HepG2 (cell line): ENCODE measurements at regions not wholly inside any gene's neighbourhood (a gene's known extent, or its start where the extent isn't known, plus 50 kb on each side); places are given as distances from the start of the nearest gene placed in this dataset.

ENCODE experiments used
- HMG20B ChIP-seq: conservative IDR thresholded peaks from 2 replicates; pipeline ENCODE4 v1.6.1; 2016; ENCODE audit warnings: missing genetic modification reagents, missing compliant biosample characterization
- KDM2A ChIP-seq: sonication (generic); formaldehyde crosslinking; IDR thresholded peaks from 2 replicates; pipeline ENCODE4 v1.4.0; 2020; ENCODE audit warnings: low read depth, missing genetic modification reagents, borderline replicate concordance
- PRPF4 ChIP-seq: fragments of 200-400 bp; formaldehyde crosslinking; IDR thresholded peaks from 2 replicates; pipeline ENCODE4 v1.6.1; 2016; ENCODE audit warnings: low read length, low read depth; ENCODE audit not compliant: poor library complexity, severe bottlenecking
- SIN3B ChIP-seq: fragments of 150-350 bp; IDR thresholded peaks from 2 replicates; pipeline ENCODE4 v1.6.1; 2014; ENCODE audit warnings: low read length
- TOE1 ChIP-seq: sonication (generic); formaldehyde crosslinking; IDR thresholded peaks from 2 replicates; pipeline ENCODE4 v1.4.0; 2020; ENCODE audit warnings: mild to moderate bottlenecking, missing genetic modification reagents
- ZNF256 ChIP-seq: sonication (generic); formaldehyde crosslinking; conservative IDR thresholded peaks from 2 replicates; pipeline ENCODE4 v1.4.0; 2020; ENCODE audit warnings: missing genetic modification reagents
- ZNF431 ChIP-seq: sonication (generic); formaldehyde crosslinking; IDR thresholded peaks from 2 replicates; pipeline ENCODE4 v1.9.0; 2022; ENCODE audit warnings: missing genetic modification reagents, low read depth, mild to moderate bottlenecking, borderline replicate concordance
- ZNF501 ChIP-seq: sonication (generic); formaldehyde crosslinking; IDR thresholded peaks from 2 replicates; pipeline ENCODE4 v1.5.1; 2020; ENCODE audit warnings: mild to moderate bottlenecking, moderate library complexity, missing genetic modification reagents
- ZNF564 ChIP-seq: sonication (generic); formaldehyde crosslinking; IDR thresholded peaks from 2 replicates; pipeline ENCODE4 v1.8.1; 2023; ENCODE audit warnings: mild to moderate bottlenecking, missing genetic modification reagents
- ZNF782 ChIP-seq: sonication (generic); formaldehyde crosslinking; IDR thresholded peaks from 2 replicates; pipeline ENCODE4 v1.4.0; 2020; ENCODE audit warnings: missing genetic modification reagents, mild to moderate bottlenecking, borderline replicate concordance
- ZNF891 ChIP-seq: sonication (generic); formaldehyde crosslinking; IDR thresholded peaks from 2 replicates; pipeline ENCODE4 v1.5.0; 2020; ENCODE audit warnings: mild to moderate bottlenecking, missing genetic modification reagents
- TF ChIP-seq, protein P1 (sequence below): sonication (generic); formaldehyde crosslinking; IDR thresholded peaks from 2 replicates; pipeline ENCODE4 v1.5.0; 2020; ENCODE audit warnings: missing genetic modification reagents, mild to moderate bottlenecking, borderline replicate concordance
- TF ChIP-seq, protein P2 (sequence below): sonication (generic); formaldehyde crosslinking; IDR thresholded peaks from 2 replicates; pipeline ENCODE4 v1.5.1; 2020; ENCODE audit warnings: mild to moderate bottlenecking, moderate library complexity, missing genetic modification reagents
- TF ChIP-seq, protein P3 (sequence below): sonication (generic); formaldehyde crosslinking; IDR thresholded peaks from 2 replicates; pipeline ENCODE4 v1.4.0; 2020; ENCODE audit warnings: mild to moderate bottlenecking, missing genetic modification reagents
- TF ChIP-seq, protein P4 (sequence below): sonication (generic); formaldehyde crosslinking; conservative IDR thresholded peaks from 2 replicates; pipeline ENCODE4 v1.8.0; 2022; ENCODE audit warnings: mild to moderate bottlenecking, moderate library complexity, missing genetic modification reagents

DNA sequence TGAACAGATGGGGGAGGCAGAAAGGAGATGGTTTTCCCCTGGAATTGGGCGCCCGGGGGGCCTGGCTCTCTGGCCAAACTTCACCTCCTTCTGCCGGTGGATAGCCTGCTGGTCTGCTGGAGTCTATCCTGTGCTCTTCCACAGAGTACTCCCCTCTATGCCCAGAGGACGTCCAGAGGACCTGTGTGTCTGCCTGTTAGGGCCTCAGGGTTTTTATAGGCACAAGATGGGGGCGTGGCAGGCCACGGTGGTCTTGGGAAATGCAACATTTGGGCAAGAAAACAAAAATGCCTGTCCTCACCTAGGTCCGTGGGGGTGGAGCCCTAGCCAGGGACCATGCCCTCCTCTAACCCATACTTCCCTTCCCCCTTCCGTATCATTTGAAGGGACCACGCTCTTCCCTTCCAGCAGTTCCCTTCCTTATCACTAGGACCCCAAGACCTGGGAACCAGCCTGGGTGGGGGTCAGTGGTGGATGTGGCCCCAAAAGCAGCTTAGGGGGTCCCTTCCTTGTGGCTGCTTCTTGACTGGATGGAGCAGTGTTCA is 53.6 kb upstream of the ZNF337 start (continued):
- TF ChIP-seq, protein P1, sequence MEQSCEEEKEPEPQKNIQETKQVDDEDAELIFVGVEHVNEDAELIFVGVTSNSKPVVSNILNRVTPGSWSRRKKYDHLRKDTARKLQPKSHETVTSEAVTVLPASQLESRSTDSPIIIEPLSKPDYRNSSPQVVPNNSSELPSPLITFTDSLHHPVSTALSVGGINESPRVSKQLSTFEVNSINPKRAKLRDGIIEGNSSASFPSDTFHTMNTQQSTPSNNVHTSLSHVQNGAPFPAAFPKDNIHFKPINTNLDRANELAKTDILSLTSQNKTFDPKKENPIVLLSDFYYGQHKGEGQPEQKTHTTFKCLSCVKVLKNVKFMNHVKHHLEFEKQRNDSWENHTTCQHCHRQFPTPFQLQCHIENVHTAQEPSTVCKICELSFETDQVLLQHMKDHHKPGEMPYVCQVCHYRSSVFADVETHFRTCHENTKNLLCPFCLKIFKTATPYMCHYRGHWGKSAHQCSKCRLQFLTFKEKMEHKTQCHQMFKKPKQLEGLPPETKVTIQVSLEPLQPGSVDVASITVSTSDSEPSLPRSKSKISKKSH, result 0 out of 2 replicates have a peak, but pooled peaks have one; percentile 28
- TF ChIP-seq ZNF501 (peak; percentile 52; the same call in 1 of the 2 replicates), ZNF891 (peak; percentile 68; the same call in 1 of the 2 replicates), HMG20B (CRISPR knock-in tag) (0 out of 2 replicates have a peak, but pooled peaks have one; percentile 15), ZNF564 (CRISPR knock-in tag) (no peak), KDM2A (no peak), ZNF782 (no peak), PRPF4 (no peak), TOE1 (CRISPR knock-in tag) (no peak), SIN3B (no peak), ZNF431 (CRISPR knock-in tag) (no peak), ZNF256 (CRISPR knock-in tag) (no peak)
- TF ChIP-seq, protein P2, sequence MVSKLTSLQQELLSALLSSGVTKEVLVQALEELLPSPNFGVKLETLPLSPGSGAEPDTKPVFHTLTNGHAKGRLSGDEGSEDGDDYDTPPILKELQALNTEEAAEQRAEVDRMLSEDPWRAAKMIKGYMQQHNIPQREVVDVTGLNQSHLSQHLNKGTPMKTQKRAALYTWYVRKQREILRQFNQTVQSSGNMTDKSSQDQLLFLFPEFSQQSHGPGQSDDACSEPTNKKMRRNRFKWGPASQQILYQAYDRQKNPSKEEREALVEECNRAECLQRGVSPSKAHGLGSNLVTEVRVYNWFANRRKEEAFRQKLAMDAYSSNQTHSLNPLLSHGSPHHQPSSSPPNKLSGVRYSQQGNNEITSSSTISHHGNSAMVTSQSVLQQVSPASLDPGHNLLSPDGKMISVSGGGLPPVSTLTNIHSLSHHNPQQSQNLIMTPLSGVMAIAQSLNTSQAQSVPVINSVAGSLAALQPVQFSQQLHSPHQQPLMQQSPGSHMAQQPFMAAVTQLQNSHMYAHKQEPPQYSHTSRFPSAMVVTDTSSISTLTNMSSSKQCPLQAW (CRISPR knock-in tag), result peak; percentile 66; the same call in 1 of the 2 replicates
- TF ChIP-seq, protein P3, sequence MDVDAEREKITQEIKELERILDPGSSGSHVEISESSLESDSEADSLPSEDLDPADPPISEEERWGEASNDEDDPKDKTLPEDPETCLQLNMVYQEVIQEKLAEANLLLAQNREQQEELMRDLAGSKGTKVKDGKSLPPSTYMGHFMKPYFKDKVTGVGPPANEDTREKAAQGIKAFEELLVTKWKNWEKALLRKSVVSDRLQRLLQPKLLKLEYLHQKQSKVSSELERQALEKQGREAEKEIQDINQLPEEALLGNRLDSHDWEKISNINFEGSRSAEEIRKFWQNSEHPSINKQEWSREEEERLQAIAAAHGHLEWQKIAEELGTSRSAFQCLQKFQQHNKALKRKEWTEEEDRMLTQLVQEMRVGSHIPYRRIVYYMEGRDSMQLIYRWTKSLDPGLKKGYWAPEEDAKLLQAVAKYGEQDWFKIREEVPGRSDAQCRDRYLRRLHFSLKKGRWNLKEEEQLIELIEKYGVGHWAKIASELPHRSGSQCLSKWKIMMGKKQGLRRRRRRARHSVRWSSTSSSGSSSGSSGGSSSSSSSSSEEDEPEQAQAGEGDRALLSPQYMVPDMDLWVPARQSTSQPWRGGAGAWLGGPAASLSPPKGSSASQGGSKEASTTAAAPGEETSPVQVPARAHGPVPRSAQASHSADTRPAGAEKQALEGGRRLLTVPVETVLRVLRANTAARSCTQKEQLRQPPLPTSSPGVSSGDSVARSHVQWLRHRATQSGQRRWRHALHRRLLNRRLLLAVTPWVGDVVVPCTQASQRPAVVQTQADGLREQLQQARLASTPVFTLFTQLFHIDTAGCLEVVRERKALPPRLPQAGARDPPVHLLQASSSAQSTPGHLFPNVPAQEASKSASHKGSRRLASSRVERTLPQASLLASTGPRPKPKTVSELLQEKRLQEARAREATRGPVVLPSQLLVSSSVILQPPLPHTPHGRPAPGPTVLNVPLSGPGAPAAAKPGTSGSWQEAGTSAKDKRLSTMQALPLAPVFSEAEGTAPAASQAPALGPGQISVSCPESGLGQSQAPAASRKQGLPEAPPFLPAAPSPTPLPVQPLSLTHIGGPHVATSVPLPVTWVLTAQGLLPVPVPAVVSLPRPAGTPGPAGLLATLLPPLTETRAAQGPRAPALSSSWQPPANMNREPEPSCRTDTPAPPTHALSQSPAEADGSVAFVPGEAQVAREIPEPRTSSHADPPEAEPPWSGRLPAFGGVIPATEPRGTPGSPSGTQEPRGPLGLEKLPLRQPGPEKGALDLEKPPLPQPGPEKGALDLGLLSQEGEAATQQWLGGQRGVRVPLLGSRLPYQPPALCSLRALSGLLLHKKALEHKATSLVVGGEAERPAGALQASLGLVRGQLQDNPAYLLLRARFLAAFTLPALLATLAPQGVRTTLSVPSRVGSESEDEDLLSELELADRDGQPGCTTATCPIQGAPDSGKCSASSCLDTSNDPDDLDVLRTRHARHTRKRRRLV (CRISPR knock-in tag), result no peak
- TF ChIP-seq, protein P4, sequence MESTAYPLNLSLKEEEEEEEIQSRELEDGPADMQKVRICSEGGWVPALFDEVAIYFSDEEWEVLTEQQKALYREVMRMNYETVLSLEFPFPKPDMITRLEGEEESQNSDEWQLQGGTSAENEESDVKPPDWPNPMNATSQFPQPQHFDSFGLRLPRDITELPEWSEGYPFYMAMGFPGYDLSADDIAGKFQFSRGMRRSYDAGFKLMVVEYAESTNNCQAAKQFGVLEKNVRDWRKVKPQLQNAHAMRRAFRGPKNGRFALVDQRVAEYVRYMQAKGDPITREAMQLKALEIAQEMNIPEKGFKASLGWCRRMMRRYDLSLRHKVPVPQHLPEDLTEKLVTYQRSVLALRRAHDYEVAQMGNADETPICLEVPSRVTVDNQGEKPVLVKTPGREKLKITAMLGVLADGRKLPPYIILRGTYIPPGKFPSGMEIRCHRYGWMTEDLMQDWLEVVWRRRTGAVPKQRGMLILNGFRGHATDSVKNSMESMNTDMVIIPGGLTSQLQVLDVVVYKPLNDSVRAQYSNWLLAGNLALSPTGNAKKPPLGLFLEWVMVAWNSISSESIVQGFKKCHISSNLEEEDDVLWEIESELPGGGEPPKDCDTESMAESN (CRISPR knock-in tag), result no peak
